DND-41 (cell line): ENCODE measurements at regions not wholly inside any gene's neighbourhood (a gene's known extent, or its start where the extent isn't known, plus 50 kb on each side); places are given as distances from the start of the nearest gene placed in this dataset.
"Not testable (repeated sequence)": the region's sequence is repeated elsewhere in the genome, so short reads cannot be mapped to it uniquely, and the experiment has no call there.

Experiments
- ATAC-seq: fragments of 200-7000 bp; cut with Tn5 transposase; 3 replicates; pipeline ENCODE4 v1.9.1; 2021; ENCODE audit warnings: low read depth; ENCODE audit not compliant: insufficient read depth
- DNase-seq: peaks from one replicate; pipeline ENCODE4 v3.0.0-alpha.2; 2020
- H2AFZ ChIP-seq: 2 replicates; pipeline ENCODE4 v1.6.0; 2012; ENCODE audit warnings: low read depth, low read length
- H3K27ac ChIP-seq: 2 replicates; pipeline ENCODE4 v1.5.1; 2012; ENCODE audit warnings: low read length, inconsistent platforms
- H3K27me3 ChIP-seq: fragments of 200-600 bp; sonication (generic); 2 replicates; pipeline ENCODE4 v1.6.0; 2012; ENCODE audit warnings: low read length, mild to moderate bottlenecking, inconsistent platforms; ENCODE audit not compliant: insufficient read depth, poor library complexity
- H3K36me3 ChIP-seq: 2 replicates; pipeline ENCODE4 v1.5.1; 2012; ENCODE audit warnings: low read length, inconsistent platforms; ENCODE audit not compliant: insufficient read depth
- H3K4me1 ChIP-seq: 2 replicates; pipeline ENCODE4 v1.5.1; 2012; ENCODE audit warnings: mild to moderate bottlenecking, low read length; ENCODE audit not compliant: insufficient read depth
- H3K4me2 ChIP-seq: 2 replicates; pipeline ENCODE4 v1.6.0; 2012; ENCODE audit warnings: mild to moderate bottlenecking, moderate library complexity, low read length, inconsistent platforms; ENCODE audit not compliant: insufficient read depth
- H3K4me3 ChIP-seq, 2 experiments: fragments of 200-600 bp in 1 of 2; shearing (Covaris generic) in 1 of 2; 2 replicates each; pipeline ENCODE4 v1.5.1; 2012 to 2016; ENCODE audit warnings: inconsistent platforms in 2 of 2, low read length in 2 of 2, mild to moderate bottlenecking in 2 of 2, low read depth in 1 of 2, moderate library complexity in 1 of 2
- H3K79me2 ChIP-seq: 2 replicates; pipeline ENCODE4 v1.6.0; 2012; ENCODE audit warnings: low read length, inconsistent platforms; ENCODE audit not compliant: insufficient read depth
- H3K9ac ChIP-seq: 2 replicates; pipeline ENCODE4 v1.6.0; 2012; ENCODE audit warnings: low read depth, mild to moderate bottlenecking, inconsistent platforms, low read length, moderate library complexity
- H3K9me3 ChIP-seq: 2 replicates; pipeline ENCODE4 v1.5.1; 2012; ENCODE audit warnings: low read length, moderate library complexity, mild to moderate bottlenecking, inconsistent platforms; ENCODE audit not compliant: insufficient read depth, severe bottlenecking
- H4K20me1 ChIP-seq: 2 replicates; pipeline ENCODE4 v1.6.0; 2012; ENCODE audit warnings: low read length; ENCODE audit not compliant: insufficient read depth
- CTCF ChIP-seq: IDR thresholded peaks from 2 replicates; pipeline ENCODE4 v1.5.1; 2012; ENCODE audit warnings: borderline replicate concordance, low read length, moderate library complexity, mild to moderate bottlenecking; ENCODE audit not compliant: poor library complexity, severe bottlenecking; ENCODE audit errors: extremely low read depth
- EZH2 ChIP-seq: IDR thresholded peaks from 3 replicates; pipeline ENCODE4 v1.6.1; 2012; ENCODE audit warnings: borderline replicate concordance, low read depth, mild to moderate bottlenecking, moderate library complexity, low read length, inconsistent platforms; ENCODE audit not compliant: severe bottlenecking

GRCh38 chr3:43844757-43845156 lies 154.0 kb downstream of the ABHD5 start:
- ATAC-seq = no peak
- Histone ChIP-seq H3K4me1 (no peaks in the 10 kb centered on the region), H4K20me1 (no peaks in the 10 kb centered on the region), H3K27ac (no peak overlapping the region), H2AFZ (no peak overlapping the region), H3K9me3 (peaks cover 3% of the 10 kb centered on the region), H3K27me3 (no peaks in the 10 kb centered on the region), H3K36me3 (no peaks in the 10 kb centered on the region), H3K4me2 (no peak overlapping the region), H3K79me2 (no peaks in the 10 kb centered on the region), H3K4me3 (no peak overlapping the region), H3K9ac (no peak overlapping the region)
- DNase-seq = no peak
- TF ChIP-seq EZH2 = no peak
- TF ChIP-seq CTCF = no peak

- not testable (repeated sequence) for H3K9me3 ChIP-seq, H3K27ac ChIP-seq, H3K27me3 ChIP-seq, H3K4me1 ChIP-seq, ATAC-seq, H3K36me3 ChIP-seq, H3K4me3 ChIP-seq, H3K9ac ChIP-seq, H3K4me2 ChIP-seq, H2AFZ ChIP-seq, DNase-seq, H3K79me2 ChIP-seq, H4K20me1 ChIP-seq
Measured at GRCh38 chr3:43845553-43845952, 154.8 kb downstream of the ABHD5 start.

- DNase-seq (no peak), ATAC-seq (no peak)
- H3K4me1 ChIP-seq = no peaks in the 10 kb centered on the region
- H3K27ac ChIP-seq = no peak overlapping the region
- H3K4me2 ChIP-seq = no peak overlapping the region
- no peak overlapping the region for H3K4me3 ChIP-seq
- no peaks in the 10 kb centered on the region for H3K79me2 ChIP-seq
- H4K20me1 ChIP-seq = no peaks in the 10 kb centered on the region
- peaks cover 8% of the 10 kb centered on the region for H3K27me3 ChIP-seq
- no peaks in the 10 kb centered on the region for H3K36me3 ChIP-seq
- H3K9me3 ChIP-seq = no peaks in the 10 kb centered on the region
- H3K9ac ChIP-seq = no peak overlapping the region
- TF ChIP-seq CTCF = no peak
- no peak for TF ChIP-seq EZH2
- no peak overlapping the region for H2AFZ ChIP-seq
Measured at GRCh38 chr3:43852066-43852465, 161.3 kb downstream of the ABHD5 start.

- ATAC-seq = no peak
Measured at GRCh38 chr3:43854283-43854682, 163.5 kb downstream of the ABHD5 start.

More at GRCh38 chr3:43854283-43854682, 163.5 kb downstream of the ABHD5 start:
- Histone ChIP-seq H3K36me3 (no peaks in the 10 kb centered on the region), H3K27ac (no peak overlapping the region), H3K4me1 (no peaks in the 10 kb centered on the region), H3K4me3 (no peak overlapping the region), H3K9ac (no peak overlapping the region), H3K27me3 (peaks cover 8% of the 10 kb centered on the region), H4K20me1 (no peaks in the 10 kb centered on the region), H3K9me3 (no peaks in the 10 kb centered on the region), H3K4me2 (no peak overlapping the region), H3K79me2 (no peaks in the 10 kb centered on the region), H2AFZ (no peak overlapping the region)
- no peak for TF ChIP-seq CTCF
- DNase-seq = no peak
